ENCODE measurements at regions not wholly inside any gene's neighbourhood (a gene's known extent, or its start where the extent isn't known, plus 50 kb on each side); places are given as distances from the start of the nearest gene placed in this dataset.

- DNase-seq, result no peak
Measured at GRCh38 chr4:120163895-120164294, 97.2 kb upstream of the MAD2L1 start.

- DNase-seq, result no peak
Measured at GRCh38 chr4:120158841-120159463, 92.3 kb upstream of the MAD2L1 start.

- no peak for DNase-seq
Measured at GRCh38 chr4:120158046-120158445, 91.4 kb upstream of the MAD2L1 start.

- no peak for DNase-seq
Measured at GRCh38 chr4:120156120-120156718, 89.6 kb upstream of the MAD2L1 start.

- no peak for DNase-seq
Measured at GRCh38 chr4:120155287-120155686, 88.6 kb upstream of the MAD2L1 start.

- DNase-seq, result no peak
Measured at GRCh38 chr4:120144634-120145033, 78.0 kb upstream of the MAD2L1 start.

- no peak for DNase-seq
Measured at GRCh38 chr4:120144041-120144440, 77.4 kb upstream of the MAD2L1 start.

- DNase-seq, result no peak
Measured at GRCh38 chr4:120139392-120139791, 72.7 kb upstream of the MAD2L1 start.

- DNase-seq, result no peak
Measured at GRCh38 chr4:120132935-120133334, 66.3 kb upstream of the MAD2L1 start.

- no peak for DNase-seq
Measured at GRCh38 chr4:120130786-120131185, 64.1 kb upstream of the MAD2L1 start.

Measured in NCI-H510A (cell line).